ENCODE measurements at regions not wholly inside any gene's neighbourhood (a gene's known extent, or its start where the extent isn't known, plus 50 kb on each side); places are given as distances from the start of the nearest gene placed in this dataset.
"Not testable (repeated sequence)": the region's sequence is repeated elsewhere in the genome, so short reads cannot be mapped to it uniquely, and the experiment has no call there.

- DNase-seq (ENCODE audit: low spot score): no peak
Measured at GRCh38 chr13:82058364-82058763, 1717.4 kb upstream of the SPRY2 start.

- DNase-seq (ENCODE audit: low spot score): not testable (repeated sequence)
Measured at GRCh38 chr13:82045316-82045715, 1704.4 kb upstream of the SPRY2 start.

GRCh38 chr13:82036602-82037001, 1695.7 kb upstream of the SPRY2 start:
- DNase-seq (ENCODE audit: low spot score): no peak

- no peak for DNase-seq (ENCODE audit: low spot score)
Measured at GRCh38 chr13:82011355-82011754, 1670.4 kb upstream of the SPRY2 start.

- DNase-seq (ENCODE audit: low spot score): no peak
Measured at GRCh38 chr13:82010780-82011179, 1669.9 kb upstream of the SPRY2 start.

- DNase-seq (ENCODE audit: low spot score): no peak
Measured at GRCh38 chr13:82002710-82003109, 1661.8 kb upstream of the SPRY2 start.

- no peak for DNase-seq (ENCODE audit: low spot score)
Measured at GRCh38 chr13:81995316-81995715, 1654.4 kb upstream of the SPRY2 start.

- DNase-seq (ENCODE audit: low spot score): no peak
Measured at GRCh38 chr13:81990652-81991051, 1649.7 kb upstream of the SPRY2 start.

GRCh38 chr13:81988567-81988966, 1647.6 kb upstream of the SPRY2 start:
- DNase-seq (ENCODE audit: low spot score): no peak

GRCh38 chr13:81987677-81988357, 1646.9 kb upstream of the SPRY2 start:
- DNase-seq (ENCODE audit: low spot score): no peak

- DNase-seq (ENCODE audit: low spot score): no peak
Measured at GRCh38 chr13:81987159-81987558, 1646.2 kb upstream of the SPRY2 start.

- no peak for DNase-seq (ENCODE audit: low spot score)
Measured at GRCh38 chr13:81986308-81986707, 1645.4 kb upstream of the SPRY2 start.

- no peak for DNase-seq (ENCODE audit: low spot score)
Measured at GRCh38 chr13:81957121-81957520, 1616.2 kb upstream of the SPRY2 start.

GRCh38 chr13:81929988-81930387, 1589.1 kb upstream of the SPRY2 start:
- DNase-seq (ENCODE audit: low spot score): no peak

GRCh38 chr13:81927347-81927746, 1586.4 kb upstream of the SPRY2 start:
- DNase-seq (ENCODE audit: low spot score): no peak

- DNase-seq (ENCODE audit: low spot score): no peak
Measured at GRCh38 chr13:81917810-81918209, 1576.9 kb upstream of the SPRY2 start.

- DNase-seq (ENCODE audit: low spot score): no peak
Measured at GRCh38 chr13:81916461-81916860, 1575.5 kb upstream of the SPRY2 start.

- no peak for DNase-seq (ENCODE audit: low spot score)
Measured at GRCh38 chr13:81907787-81908372, 1567.0 kb upstream of the SPRY2 start.

- no peak for DNase-seq (ENCODE audit: low spot score)
Measured at GRCh38 chr13:81888855-81889254, 1547.9 kb upstream of the SPRY2 start.

- no peak for DNase-seq (ENCODE audit: low spot score)
Measured at GRCh38 chr13:81874681-81875661, 1534.0 kb upstream of the SPRY2 start.

GRCh38 chr13:81874253-81874652, 1533.3 kb upstream of the SPRY2 start:
- no peak for DNase-seq (ENCODE audit: low spot score)

- DNase-seq (ENCODE audit: low spot score): no peak
Measured at GRCh38 chr13:81872581-81872980, 1531.7 kb upstream of the SPRY2 start.
